Activated T-helper 17 cell treated with anti-CD3 and anti-CD28 coated beads, Interleukin-2, amount 50 U/mL, for 72 hours (primary cell): ENCODE measurements at regions not wholly inside any gene's neighbourhood (a gene's known extent, or its start where the extent isn't known, plus 50 kb on each side); places are given as distances from the start of the nearest gene placed in this dataset.

Experiments used
- ATAC-seq: fragments of 150-1000 bp; cut with Tn5 transposase; replicated peaks from 2 replicates; pipeline ENCODE4 v1.10.0; 2021; ENCODE audit warnings: mild to moderate bottlenecking, moderate library complexity
- H3K27ac Mint-ChIP-seq: one replicate; pipeline ENCODE4 v1.8.0; 2022; ENCODE audit warnings: mixed read lengths
- H3K27me3 Mint-ChIP-seq: one replicate; pipeline ENCODE4 v1.8.0; 2022; ENCODE audit warnings: mixed read lengths
- H3K36me3 Mint-ChIP-seq: one replicate; pipeline ENCODE4 v1.8.0; 2022; ENCODE audit warnings: low read depth, mild to moderate bottlenecking, mixed read lengths
- H3K4me1 Mint-ChIP-seq: one replicate; pipeline ENCODE4 v1.8.0; 2022; ENCODE audit warnings: mixed read lengths
- H3K4me3 Mint-ChIP-seq: one replicate; pipeline ENCODE4 v1.8.0; 2022; ENCODE audit warnings: mild to moderate bottlenecking, mixed read lengths
- H3K9me3 Mint-ChIP-seq: one replicate; pipeline ENCODE4 v1.8.0; 2022; ENCODE audit warnings: mixed read lengths

DNA sequence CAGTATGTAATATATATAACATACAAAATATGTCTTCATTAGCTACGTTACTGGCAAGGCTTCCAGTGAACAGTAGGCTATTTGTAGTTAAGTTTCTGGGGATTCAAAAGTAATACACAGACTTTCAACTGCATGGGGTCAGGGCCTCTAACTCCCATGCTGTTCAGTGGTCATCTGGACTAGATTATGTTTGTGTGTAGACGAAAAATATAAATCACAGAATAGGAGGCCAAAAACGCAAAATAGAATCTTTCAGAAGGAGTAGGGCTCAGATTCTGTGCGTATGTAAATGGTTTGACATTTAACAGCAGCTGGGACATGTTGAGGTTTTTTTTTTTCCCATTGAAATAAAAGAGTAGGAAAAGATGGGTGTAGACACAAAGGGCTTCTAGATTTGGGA, 1048.7 kb upstream of the WWC1 start:
- no peaks in the 10 kb centered on the region for H3K4me1 Mint-ChIP-seq
- no peak overlapping the region for H3K27ac Mint-ChIP-seq
- H3K36me3 Mint-ChIP-seq = no peaks in the 10 kb centered on the region
- no peaks in the 10 kb centered on the region for H3K27me3 Mint-ChIP-seq
- peaks cover 4% of the 10 kb centered on the region for H3K9me3 Mint-ChIP-seq
- ATAC-seq = no peak
- H3K4me3 Mint-ChIP-seq = no peak overlapping the region

GRCh38 chr5:167243463-167243862, 1048.0 kb upstream of the WWC1 start:
- H3K27ac Mint-ChIP-seq = no peak overlapping the region
- no peak for ATAC-seq
- no peaks in the 10 kb centered on the region for H3K27me3 Mint-ChIP-seq
- H3K36me3 Mint-ChIP-seq = no peaks in the 10 kb centered on the region
- no peak overlapping the region for H3K4me3 Mint-ChIP-seq
- H3K9me3 Mint-ChIP-seq = peaks cover 4% of the 10 kb centered on the region
- H3K4me1 Mint-ChIP-seq = no peaks in the 10 kb centered on the region

DNA sequence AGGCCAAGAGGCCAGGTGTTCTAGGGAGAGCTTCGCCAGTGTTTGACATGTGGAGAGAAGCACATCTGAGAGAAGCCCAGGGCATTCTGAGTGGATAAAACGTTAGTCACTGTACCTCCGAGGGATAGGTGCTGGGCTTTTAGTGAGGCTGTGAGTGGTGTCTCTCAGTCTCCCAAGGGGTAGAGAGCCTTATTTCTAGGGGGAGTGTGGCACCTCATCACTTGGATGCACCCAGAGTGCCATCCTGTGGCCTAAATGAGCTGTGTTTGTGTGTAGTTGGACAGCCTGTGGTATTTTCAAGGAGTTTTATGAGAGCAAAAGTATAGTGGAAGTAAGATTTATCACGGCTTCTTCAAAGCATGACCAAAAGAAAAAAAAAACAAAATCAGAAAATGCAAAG, 1046.9 kb upstream of the WWC1 start:
- Mint-ChIP-seq H3K36me3 (no peaks in the 10 kb centered on the region), H3K4me1 (no peaks in the 10 kb centered on the region), H3K9me3 (peaks cover 4% of the 10 kb centered on the region), H3K4me3 (no peak overlapping the region), H3K27me3 (no peaks in the 10 kb centered on the region), H3K27ac (no peak overlapping the region)
- no peak for ATAC-seq

DNA sequence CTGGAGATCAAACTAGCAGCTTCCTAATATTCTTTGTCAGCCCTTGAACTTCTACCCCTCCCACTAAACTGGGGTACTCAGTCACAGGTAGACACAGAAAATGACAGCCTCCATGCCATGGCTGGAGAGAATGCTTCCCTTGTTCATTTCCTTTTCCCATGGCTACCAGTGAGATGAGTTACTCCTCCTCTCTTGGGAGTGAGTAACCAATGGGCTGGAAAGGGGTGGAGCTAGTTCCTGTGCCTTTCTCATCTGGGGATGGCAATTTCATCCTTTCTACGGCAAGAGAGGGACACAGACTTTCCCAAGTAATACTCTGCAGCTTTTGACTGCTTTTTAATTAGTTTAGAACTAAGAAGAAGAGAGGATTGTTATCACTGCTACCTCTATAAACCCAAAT, 1045.6 kb upstream of the WWC1 start:
- H3K9me3 Mint-ChIP-seq = peaks cover 7% of the 10 kb centered on the region
- no peaks in the 10 kb centered on the region for H3K27me3 Mint-ChIP-seq
- no peaks in the 10 kb centered on the region for H3K4me1 Mint-ChIP-seq

DNA sequence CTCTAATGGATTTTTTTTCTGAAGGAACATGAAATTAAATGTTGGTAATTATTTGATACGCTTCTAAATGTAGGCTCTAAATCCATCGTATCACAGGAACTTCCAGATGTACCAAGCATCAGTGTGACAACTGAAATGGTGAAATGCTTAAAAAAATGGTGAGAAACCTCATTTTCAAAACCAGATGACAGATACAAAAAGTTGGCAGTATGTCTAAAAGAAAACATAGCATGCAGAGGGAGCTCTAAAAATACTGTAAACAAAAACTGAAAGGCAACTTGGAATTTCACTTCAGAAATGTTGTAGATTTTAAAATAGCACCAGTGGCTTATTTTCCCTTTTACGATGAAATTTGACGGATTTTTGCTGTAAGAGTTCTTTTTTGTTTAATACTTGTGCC, 1043.6 kb upstream of the WWC1 start:
- no peaks in the 10 kb centered on the region for H3K4me1 Mint-ChIP-seq
- no peak overlapping the region for H3K4me3 Mint-ChIP-seq
- no peaks in the 10 kb centered on the region for H3K27me3 Mint-ChIP-seq
- ATAC-seq = no peak
- H3K36me3 Mint-ChIP-seq = no peaks in the 10 kb centered on the region
- H3K9me3 Mint-ChIP-seq = peaks cover 10% of the 10 kb centered on the region
- no peak overlapping the region for H3K27ac Mint-ChIP-seq

More for the DNA sequence above, 1045.6 kb upstream of the WWC1 start:
- no peak for ATAC-seq
- Mint-ChIP-seq H3K36me3 (no peaks in the 10 kb centered on the region), H3K27ac (no peak overlapping the region), H3K4me3 (no peak overlapping the region)

DNA sequence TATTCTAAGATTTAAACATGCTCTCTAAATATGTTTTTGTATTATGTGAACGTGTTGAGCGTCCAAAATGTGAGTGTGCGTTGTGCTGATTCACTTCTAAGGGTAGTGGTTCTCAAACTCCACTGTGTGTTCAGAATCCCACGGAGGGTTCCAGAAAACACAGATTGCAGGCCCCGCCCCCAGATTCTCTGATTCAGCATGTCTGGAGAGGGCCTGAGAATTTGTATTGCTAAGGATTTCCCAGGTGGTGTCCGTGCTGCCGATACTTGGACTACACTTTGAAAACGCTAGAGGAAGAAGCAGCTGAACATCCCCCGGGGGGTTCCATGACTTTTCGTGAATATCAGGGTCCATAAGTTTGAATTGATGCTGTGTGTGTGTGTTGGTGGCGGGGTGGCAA, 1043.2 kb upstream of the WWC1 start:
- no peak overlapping the region for H3K27ac Mint-ChIP-seq
- H3K4me3 Mint-ChIP-seq = no peak overlapping the region
- peaks cover 10% of the 10 kb centered on the region for H3K9me3 Mint-ChIP-seq
- no peaks in the 10 kb centered on the region for H3K36me3 Mint-ChIP-seq
- no peak for ATAC-seq
- H3K4me1 Mint-ChIP-seq = no peaks in the 10 kb centered on the region
- H3K27me3 Mint-ChIP-seq = no peaks in the 10 kb centered on the region

DNA sequence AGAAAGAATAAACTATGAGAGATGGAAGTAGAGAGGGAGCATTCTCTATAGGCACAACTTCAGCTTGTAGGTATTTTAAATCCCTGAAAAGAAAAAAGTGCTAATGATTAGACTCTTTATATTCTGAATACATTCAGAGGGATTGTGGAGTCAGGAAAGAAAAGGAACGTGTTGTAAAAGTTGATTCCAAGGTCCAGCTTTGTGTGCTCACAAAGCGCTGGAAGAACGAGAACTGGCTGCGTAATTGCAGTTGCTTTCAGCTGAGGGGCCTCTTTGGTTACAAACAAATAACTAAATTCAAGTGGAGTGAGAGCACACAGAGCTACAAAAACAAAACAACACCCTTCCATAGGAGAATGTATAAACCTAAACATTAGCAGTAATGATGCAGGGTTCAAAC, 1040.4 kb upstream of the WWC1 start:
- Mint-ChIP-seq H3K27me3 (no peaks in the 10 kb centered on the region), H3K9me3 (peaks cover 13% of the 10 kb centered on the region)

GRCh38 chr5:167254132-167254531, 1037.3 kb upstream of the WWC1 start:
- peaks cover 15% of the 10 kb centered on the region for H3K9me3 Mint-ChIP-seq
- no peaks in the 10 kb centered on the region for H3K36me3 Mint-ChIP-seq
- H3K27ac Mint-ChIP-seq = no peak overlapping the region
- ATAC-seq = no peak
- no peak overlapping the region for H3K4me3 Mint-ChIP-seq
- H3K27me3 Mint-ChIP-seq = no peaks in the 10 kb centered on the region
- no peaks in the 10 kb centered on the region for H3K4me1 Mint-ChIP-seq

More for the DNA sequence above, 1040.4 kb upstream of the WWC1 start:
- no peak for ATAC-seq
- Mint-ChIP-seq H3K4me3 (no peak overlapping the region), H3K27ac (no peak overlapping the region), H3K4me1 (no peaks in the 10 kb centered on the region), H3K36me3 (no peaks in the 10 kb centered on the region)

DNA sequence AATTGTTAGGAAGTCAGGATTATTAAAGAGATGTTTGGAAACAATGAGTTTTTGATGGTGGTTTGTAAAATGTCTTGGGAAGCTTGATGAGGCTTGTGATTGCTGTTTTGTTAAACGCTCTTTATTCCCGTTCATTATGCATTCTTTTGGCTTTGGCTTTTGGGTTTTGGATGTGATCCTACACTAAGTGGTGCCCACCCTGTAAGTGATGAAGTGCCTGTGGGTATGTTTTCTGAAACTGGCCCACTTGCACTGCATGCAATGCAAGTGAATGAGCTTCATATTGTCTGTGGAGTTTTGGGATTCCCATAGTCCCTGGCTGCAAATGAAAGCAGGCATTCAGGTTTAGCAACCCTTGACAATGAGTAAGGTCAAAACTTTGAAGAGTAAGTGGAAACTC, 1035.5 kb upstream of the WWC1 start:
- Mint-ChIP-seq H3K9me3 (peaks cover 11% of the 10 kb centered on the region), H3K27ac (no peak overlapping the region), H3K4me3 (no peak overlapping the region), H3K4me1 (no peaks in the 10 kb centered on the region), H3K27me3 (no peaks in the 10 kb centered on the region), H3K36me3 (no peaks in the 10 kb centered on the region)
- ATAC-seq = no peak

GRCh38 chr5:167259806-167260205, 1031.6 kb upstream of the WWC1 start:
- H3K4me1 Mint-ChIP-seq = no peaks in the 10 kb centered on the region
- no peak overlapping the region for H3K4me3 Mint-ChIP-seq
- no peak overlapping the region for H3K27ac Mint-ChIP-seq

GRCh38 chr5:167261309-167262100, 1029.9 kb upstream of the WWC1 start:
- Mint-ChIP-seq H3K36me3 (no peaks in the 10 kb centered on the region), H3K4me3 (no peak overlapping the region), H3K4me1 (no peaks in the 10 kb centered on the region), H3K27ac (no peak overlapping the region), H3K9me3 (peaks cover 7% of the 10 kb centered on the region), H3K27me3 (no peaks in the 10 kb centered on the region)
- no peak for ATAC-seq

More at GRCh38 chr5:167259806-167260205, 1031.6 kb upstream of the WWC1 start:
- no peak for ATAC-seq
- no peaks in the 10 kb centered on the region for H3K27me3 Mint-ChIP-seq
- H3K36me3 Mint-ChIP-seq = no peaks in the 10 kb centered on the region
- H3K9me3 Mint-ChIP-seq = peaks cover 11% of the 10 kb centered on the region

DNA sequence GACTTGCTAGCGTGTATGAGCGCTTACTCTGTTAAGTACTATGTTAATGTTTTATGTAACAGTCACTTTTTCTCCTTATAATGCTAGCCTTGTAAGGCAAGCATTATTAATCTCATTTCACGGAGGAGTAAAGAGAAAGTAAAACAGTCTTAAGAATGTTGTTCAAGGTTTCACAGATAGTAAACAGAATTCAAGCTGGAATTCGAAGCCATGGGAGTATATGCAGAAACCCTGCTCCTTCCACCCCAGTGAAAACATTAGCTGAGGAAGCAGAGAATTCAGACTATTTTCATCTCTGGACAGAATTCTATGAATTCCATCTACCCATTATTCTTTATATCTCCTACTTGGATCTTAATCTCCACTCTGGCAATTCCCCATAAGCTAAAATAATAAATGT, 1028.3 kb upstream of the WWC1 start:
- Mint-ChIP-seq H3K9me3 (peaks cover 7% of the 10 kb centered on the region), H3K4me1 (no peaks in the 10 kb centered on the region), H3K36me3 (no peaks in the 10 kb centered on the region), H3K27me3 (no peaks in the 10 kb centered on the region), H3K27ac (no peak overlapping the region), H3K4me3 (no peak overlapping the region)
- no peak for ATAC-seq

DNA sequence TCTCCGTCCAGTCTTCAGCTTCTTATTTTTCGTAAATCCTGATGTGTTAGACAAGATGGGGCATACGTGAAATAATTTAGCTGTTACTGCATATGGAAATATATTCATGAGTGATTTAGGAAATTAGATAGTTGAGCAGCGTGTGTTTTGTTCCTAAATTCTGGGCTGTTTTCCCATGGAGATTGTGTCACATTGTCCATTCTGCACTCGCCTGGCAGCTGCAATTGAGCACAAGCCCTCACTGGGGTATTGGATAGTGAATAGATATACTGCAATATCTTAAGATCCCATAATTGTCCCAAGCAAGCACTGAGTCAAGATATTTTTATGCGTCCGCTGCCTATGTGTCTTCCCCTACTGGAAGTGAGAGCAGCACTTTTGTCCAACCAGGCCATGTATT, 1027.1 kb upstream of the WWC1 start:
- Mint-ChIP-seq H3K4me1 (no peaks in the 10 kb centered on the region), H3K27ac (no peak overlapping the region), H3K9me3 (peaks cover 7% of the 10 kb centered on the region), H3K4me3 (no peak overlapping the region), H3K36me3 (no peaks in the 10 kb centered on the region), H3K27me3 (no peaks in the 10 kb centered on the region)
- no peak for ATAC-seq

- no peaks in the 10 kb centered on the region for H3K4me1 Mint-ChIP-seq
- no peak for ATAC-seq
Observed at GRCh38 chr5:167268337-167268736, 1023.1 kb upstream of the WWC1 start.

DNA sequence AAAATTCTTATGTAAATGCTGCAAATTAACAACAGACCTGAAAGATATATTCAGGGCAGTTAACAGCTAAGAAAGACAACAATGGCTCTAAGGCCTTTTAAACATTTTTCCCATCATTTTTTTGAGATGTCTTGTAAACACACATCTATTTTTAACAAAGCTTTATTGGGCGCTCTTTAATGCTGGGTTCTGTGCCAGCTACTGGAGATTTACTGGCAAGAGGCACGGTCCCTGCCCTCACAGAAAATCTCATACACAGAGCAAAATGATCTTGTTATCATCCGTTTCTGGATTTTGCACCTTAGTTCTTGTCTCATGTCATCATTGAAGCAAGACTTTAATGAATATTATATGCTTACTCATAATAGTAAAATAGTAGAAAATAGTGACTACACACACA, 1022.3 kb upstream of the WWC1 start:
- H3K27me3 Mint-ChIP-seq = no peaks in the 10 kb centered on the region
- H3K4me3 Mint-ChIP-seq = no peak overlapping the region
- no peaks in the 10 kb centered on the region for H3K4me1 Mint-ChIP-seq
- H3K27ac Mint-ChIP-seq = no peak overlapping the region
- ATAC-seq = no peak
- peaks cover 7% of the 10 kb centered on the region for H3K9me3 Mint-ChIP-seq
- H3K36me3 Mint-ChIP-seq = no peaks in the 10 kb centered on the region

More at GRCh38 chr5:167268337-167268736, 1023.1 kb upstream of the WWC1 start:
- Mint-ChIP-seq H3K36me3 (no peaks in the 10 kb centered on the region), H3K4me3 (no peak overlapping the region), H3K9me3 (peaks cover 7% of the 10 kb centered on the region), H3K27ac (no peak overlapping the region), H3K27me3 (no peaks in the 10 kb centered on the region)

GRCh38 chr5:167271081-167271480, 1020.4 kb upstream of the WWC1 start:
- no peaks in the 10 kb centered on the region for H3K9me3 Mint-ChIP-seq
- H3K4me3 Mint-ChIP-seq = no peak overlapping the region
- no peak overlapping the region for H3K27ac Mint-ChIP-seq
- no peaks in the 10 kb centered on the region for H3K27me3 Mint-ChIP-seq
- ATAC-seq = no peak
- H3K36me3 Mint-ChIP-seq = no peaks in the 10 kb centered on the region
- H3K4me1 Mint-ChIP-seq = no peaks in the 10 kb centered on the region
